ENCODE measurements at regions not wholly inside any gene's neighbourhood (a gene's known extent, or its start where the extent isn't known, plus 50 kb on each side); places are given as distances from the start of the nearest gene placed in this dataset.
"Not testable (repeated sequence)": the region's sequence is repeated elsewhere in the genome, so short reads cannot be mapped to it uniquely, and the experiment has no call there.

DNA sequence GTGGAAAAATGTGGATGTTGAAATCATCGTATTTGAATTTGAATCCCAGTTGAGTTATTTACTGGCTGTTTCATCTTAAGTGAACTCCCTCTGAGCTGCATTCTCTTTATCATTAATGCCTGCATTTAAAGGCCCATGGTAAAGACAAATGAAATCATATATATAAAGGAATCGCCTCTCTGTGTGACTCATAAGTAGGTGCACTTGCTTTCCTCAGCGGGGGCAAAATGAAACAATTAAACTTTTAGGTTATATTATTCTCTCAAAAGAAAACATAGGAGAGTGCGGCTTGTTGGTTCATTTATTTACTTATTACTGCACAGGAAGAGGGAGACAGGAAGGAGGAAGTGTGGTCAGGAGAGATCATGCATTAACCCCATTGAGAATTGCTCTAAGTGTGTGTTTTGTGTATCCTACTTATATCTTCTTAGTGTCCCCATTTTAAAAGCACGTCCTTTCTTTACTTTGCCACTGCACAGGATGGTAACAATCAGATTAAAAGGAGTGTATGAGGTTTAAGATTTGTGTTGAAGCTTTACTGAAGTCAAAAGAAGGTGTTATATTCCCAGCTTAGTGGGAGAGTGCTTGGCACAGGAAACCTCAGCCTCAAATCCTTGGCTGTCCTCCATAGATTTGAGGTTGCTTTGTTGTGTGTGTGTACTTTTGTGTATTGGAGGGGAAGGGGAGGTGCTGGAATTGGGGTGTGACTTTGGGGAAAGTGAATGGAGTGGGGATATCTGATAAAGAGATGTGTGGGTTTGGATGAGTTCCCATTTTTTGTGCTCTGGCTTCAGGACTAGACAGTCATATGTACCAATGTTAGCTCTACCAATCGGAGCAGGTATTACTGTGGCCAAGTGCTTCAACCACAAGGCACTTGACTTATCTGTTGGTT, 595.8 kb upstream of the NR2F2 start:
- no peak for DNase-seq (ENCODE audit: low read depth in 2 of 2)

- no peak for DNase-seq (ENCODE audit: low read depth in 2 of 2)
Measured at GRCh38 chr15:95737060-95737459, 593.4 kb upstream of the NR2F2 start.

DNA sequence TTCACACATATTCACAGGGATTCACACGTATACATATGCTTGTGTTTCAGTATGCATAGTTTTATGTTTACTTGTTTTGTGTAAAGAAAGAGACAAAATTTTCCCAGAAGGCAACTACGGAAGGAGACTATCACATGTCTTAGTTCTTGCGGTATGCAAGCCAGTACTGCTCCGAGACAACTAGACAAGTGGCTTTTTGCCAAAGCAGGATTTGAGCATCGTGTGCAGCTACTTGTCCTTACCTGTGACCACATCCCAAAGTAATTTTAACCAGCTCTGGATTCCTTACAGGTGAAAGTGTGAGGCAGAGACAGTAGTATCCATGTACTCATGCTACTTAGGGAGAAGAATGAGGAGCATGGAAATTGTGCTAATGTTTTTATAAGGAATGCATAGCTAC, 591.4 kb upstream of the NR2F2 start:
- no peak for DNase-seq (ENCODE audit: low read depth in 2 of 2)

- DNase-seq (ENCODE audit: low read depth in 2 of 2) = no peak
Measured at GRCh38 chr15:95741830-95742229, 588.7 kb upstream of the NR2F2 start.

GRCh38 chr15:95742256-95742655, 588.2 kb upstream of the NR2F2 start:
- DNase-seq (ENCODE audit: low read depth in 2 of 2) = no peak

- no peak for DNase-seq (ENCODE audit: low read depth in 2 of 2)
Measured at GRCh38 chr15:95742836-95743235, 587.7 kb upstream of the NR2F2 start.

- DNase-seq (ENCODE audit: low read depth in 2 of 2) = no peak
Measured at GRCh38 chr15:95757171-95757570, 573.3 kb upstream of the NR2F2 start.

- no peak for DNase-seq (ENCODE audit: low read depth in 2 of 2)
Measured at GRCh38 chr15:95758451-95758850, 572.0 kb upstream of the NR2F2 start.

DNA sequence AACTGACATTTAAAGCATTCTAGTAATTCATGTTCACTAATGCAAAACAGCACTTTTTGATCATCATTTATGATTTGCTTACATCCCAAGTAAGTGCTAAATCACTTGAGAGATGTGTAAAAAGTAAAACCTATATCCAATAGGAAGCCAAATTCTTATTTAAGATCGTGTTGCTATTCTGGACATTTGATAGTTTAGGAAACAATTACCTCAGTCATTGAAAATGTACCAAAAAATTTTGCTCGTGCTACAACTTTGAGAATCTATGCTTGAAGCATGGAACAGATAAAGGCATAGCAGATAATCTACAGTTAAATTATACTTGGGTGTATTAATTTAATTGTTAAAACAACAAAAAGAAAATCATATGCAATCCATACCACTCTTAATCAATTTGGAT, 571.6 kb upstream of the NR2F2 start:
- DNase-seq (ENCODE audit: low read depth in 2 of 2) = no peak

- DNase-seq (ENCODE audit: low read depth in 2 of 2) = no peak
Measured at GRCh38 chr15:95760508-95760907, 570.0 kb upstream of the NR2F2 start.

- DNase-seq (ENCODE audit: low read depth in 2 of 2) = no peak
Measured at GRCh38 chr15:95761501-95762165, 568.9 kb upstream of the NR2F2 start.

DNA sequence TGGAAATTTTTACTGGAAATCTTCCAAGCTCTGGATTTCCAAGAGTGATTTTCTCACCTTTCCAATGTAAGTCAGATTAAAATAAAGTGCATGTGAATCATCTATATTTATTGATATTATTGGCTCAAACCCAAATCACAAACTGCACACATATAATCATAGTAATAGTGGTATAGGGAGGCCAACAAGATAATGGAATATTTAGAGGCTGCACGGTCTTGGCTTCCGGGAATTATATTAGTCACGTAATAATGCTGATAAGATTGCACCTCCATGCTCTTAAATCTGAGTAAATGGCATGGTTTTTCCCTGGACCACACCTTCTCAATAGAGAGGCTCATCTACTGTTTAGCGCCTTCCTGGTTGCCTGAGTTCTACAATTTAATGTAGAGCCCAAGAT, 567.1 kb upstream of the NR2F2 start:
- DNase-seq (ENCODE audit: low read depth in 2 of 2) = no peak

DNA sequence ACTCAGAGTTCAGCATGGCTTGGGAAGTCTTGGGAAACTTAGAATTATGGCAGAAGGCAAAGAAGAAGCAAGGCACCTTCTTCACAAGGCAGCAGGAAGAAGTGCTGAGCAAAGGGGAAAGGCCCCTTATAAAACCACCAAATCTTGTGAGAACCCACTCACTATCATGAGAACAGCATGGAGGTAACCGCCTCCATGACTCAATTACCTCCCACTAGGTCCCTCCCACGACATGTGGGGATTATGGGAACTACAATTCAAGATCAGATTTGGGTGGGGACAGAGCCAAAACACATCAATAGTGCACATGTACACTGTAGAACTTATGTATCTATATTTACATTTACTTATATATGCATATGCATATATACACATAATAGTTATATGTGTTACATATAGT, 565.3 kb upstream of the NR2F2 start:
- no peak for DNase-seq (ENCODE audit: low read depth in 2 of 2)

GRCh38 chr15:95770196-95770595, 560.3 kb upstream of the NR2F2 start:
- DNase-seq (ENCODE audit: low read depth in 2 of 2) = no peak

DNA sequence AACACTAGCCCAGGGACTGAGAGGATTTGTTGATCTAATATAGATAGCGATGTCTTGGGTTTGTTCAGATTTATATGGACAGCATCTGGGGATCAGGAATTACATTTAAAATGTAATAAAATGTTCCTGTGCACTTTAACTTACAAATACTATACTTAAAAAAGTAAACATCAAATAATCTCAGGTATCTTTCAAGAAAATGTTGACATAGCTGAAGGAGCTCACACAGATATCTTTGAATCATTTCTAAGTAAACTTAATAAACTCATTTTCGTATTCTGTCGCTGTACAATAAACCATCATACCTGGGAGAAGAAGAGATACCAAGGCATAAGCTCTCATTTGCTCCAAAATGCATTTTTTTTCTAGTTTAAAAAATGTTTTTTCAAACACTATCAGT, 557.5 kb upstream of the NR2F2 start:
- no peak for DNase-seq (ENCODE audit: low read depth in 2 of 2)

GRCh38 chr15:95784508-95784907, 546.0 kb upstream of the NR2F2 start:
- DNase-seq (ENCODE audit: low read depth in 2 of 2) = no peak

DNA sequence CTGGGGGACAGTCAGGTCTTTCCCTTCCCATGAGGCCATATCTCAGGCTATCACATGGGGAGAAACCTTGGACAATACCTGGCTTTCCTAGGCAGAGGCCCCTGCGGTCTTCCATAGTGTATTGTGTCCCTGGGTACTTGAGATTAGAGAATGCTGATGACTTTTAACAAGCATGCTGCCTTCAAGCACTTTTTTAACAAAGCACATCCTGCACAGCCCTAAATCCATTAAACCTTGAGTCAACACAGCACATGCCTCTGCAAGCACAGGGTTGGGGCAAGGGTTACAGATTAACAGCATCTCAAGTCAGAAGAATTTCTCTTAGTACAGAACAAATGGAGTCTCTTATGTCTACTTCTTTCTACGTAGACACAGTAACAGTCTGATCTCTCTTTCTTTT, 545.2 kb upstream of the NR2F2 start:
- not testable (repeated sequence) for DNase-seq (ENCODE audit: low read depth in 2 of 2)

DNA sequence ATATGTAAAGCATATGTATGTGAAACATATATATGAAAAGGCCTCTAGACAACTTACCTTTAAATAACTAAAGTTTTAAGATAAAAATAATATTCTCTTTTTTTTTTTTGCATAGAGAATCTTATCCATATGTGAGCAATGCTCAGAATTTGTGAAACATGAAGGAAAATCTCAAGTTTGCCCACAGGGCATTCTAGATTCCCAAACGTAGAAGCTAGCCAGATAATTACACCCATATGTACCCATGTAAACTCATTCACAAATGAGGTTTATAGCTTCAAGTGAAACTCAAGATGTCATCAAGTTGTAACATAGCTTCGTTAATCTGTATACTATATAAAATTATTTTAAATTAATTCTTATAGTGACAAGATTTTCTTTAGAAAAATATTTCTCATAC, 537.3 kb upstream of the NR2F2 start:
- DNase-seq (ENCODE audit: low read depth in 2 of 2) = no peak

- DNase-seq (ENCODE audit: low read depth in 2 of 2) = no peak
Measured at GRCh38 chr15:95795386-95795785, 535.1 kb upstream of the NR2F2 start.

- no peak for DNase-seq (ENCODE audit: low read depth in 2 of 2)
Measured at GRCh38 chr15:95799286-95800200, 531.0 kb upstream of the NR2F2 start.

GRCh38 chr15:95804484-95804883, 526.0 kb upstream of the NR2F2 start:
- DNase-seq (ENCODE audit: low read depth in 2 of 2) = no peak

DNA sequence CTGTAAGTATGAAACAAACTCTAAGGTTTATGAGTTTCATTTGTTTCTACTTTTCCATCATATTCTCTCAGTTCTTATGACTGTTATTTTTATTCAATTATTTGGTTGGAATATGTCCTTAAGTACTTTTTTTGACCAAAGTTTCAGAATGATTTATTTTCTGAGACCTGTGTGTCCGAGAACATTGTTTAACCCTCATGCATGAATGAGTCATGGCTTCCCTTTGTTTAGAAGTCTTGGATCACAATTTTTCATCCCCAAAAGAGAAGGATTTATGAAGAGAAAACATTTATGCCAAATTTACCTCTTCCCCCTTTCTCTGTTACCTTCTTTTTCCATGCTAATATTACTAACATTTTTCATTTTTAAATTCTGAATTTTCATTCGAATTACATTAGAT, 518.0 kb upstream of the NR2F2 start:
- no peak for DNase-seq (ENCODE audit: low read depth in 2 of 2)

Measured in stimulated activated CD4-positive, alpha-beta T cell treated with anti-CD3 and anti-CD28 coated beads, Interleukin-15, amount 100 ng/mL, for 48 hours (primary cell).